HG03354 (cell line): ENCODE measurements at regions not wholly inside any gene's neighbourhood (a gene's known extent, or its start where the extent isn't known, plus 50 kb on each side); places are given as distances from the start of the nearest gene placed in this dataset.

ENCODE experiments used
- ATAC-seq: cut with Tn5 transposase; IDR thresholded peaks from one replicate; pipeline ENCODE4 v1.9.1; 2021; ENCODE audit warnings: mild to moderate bottlenecking; ENCODE audit not compliant: unreplicated experiment, poor library complexity, severe bottlenecking

GRCh38 chr13:53901593-53901992 lies 873.0 kb downstream of the OLFM4 start:
- no peak for ATAC-seq

GRCh38 chr13:53907891-53908290 lies 879.3 kb downstream of the OLFM4 start:
- no peak for ATAC-seq

- ATAC-seq = no peak
These were observed 892.3 kb downstream of the OLFM4 start for GRCh38 chr13:53920916-53921315.

- no peak for ATAC-seq
These were observed 892.9 kb downstream of the OLFM4 start for GRCh38 chr13:53921473-53921872.

GRCh38 chr13:53941588-53942190 lies 913.1 kb downstream of the OLFM4 start:
- no peak for ATAC-seq

- ATAC-seq = no peak
These were observed 917.9 kb downstream of the OLFM4 start for GRCh38 chr13:53946500-53946899.

GRCh38 chr13:53953183-53953582 lies 924.6 kb downstream of the OLFM4 start:
- ATAC-seq = no peak
